GM12874 (cell line): ENCODE measurements at regions not wholly inside any gene's neighbourhood (a gene's known extent, or its start where the extent isn't known, plus 50 kb on each side); places are given as distances from the start of the nearest gene placed in this dataset.

Source experiments
- CTCF ChIP-seq: IDR thresholded peaks from 2 replicates; pipeline ENCODE4 v1.5.1; 2011; ENCODE audit warnings: low read depth, mild to moderate bottlenecking, control low read depth, low read length, moderate library complexity; ENCODE audit not compliant: insufficient read depth

GRCh38 chr7:46755120-46756034 lies 826.5 kb downstream of the TNS3 start:
- no peak for TF ChIP-seq CTCF

- TF ChIP-seq CTCF = no peak
These were observed 827.7 kb downstream of the TNS3 start for GRCh38 chr7:46754140-46754720.

GRCh38 chr7:46753662-46754061 lies 828.2 kb downstream of the TNS3 start:
- TF ChIP-seq CTCF = no peak

GRCh38 chr7:46752881-46753366 lies 829.0 kb downstream of the TNS3 start:
- TF ChIP-seq CTCF = no peak

GRCh38 chr7:46751471-46751870 lies 830.4 kb upstream of the IGFBP3 start:
- no peak for TF ChIP-seq CTCF

GRCh38 chr7:46750321-46750865 lies 829.3 kb upstream of the IGFBP3 start:
- no peak for TF ChIP-seq CTCF

- no peak for TF ChIP-seq CTCF
These were observed 827.0 kb upstream of the IGFBP3 start for GRCh38 chr7:46747869-46748576.
